OCI-LY3 (cell line): ENCODE measurements at regions not wholly inside any gene's neighbourhood (a gene's known extent, or its start where the extent isn't known, plus 50 kb on each side); places are given as distances from the start of the nearest gene placed in this dataset.

Experiments used
- EZH2phosphoT487 ChIP-seq: fragments of 200-600 bp; shearing (Covaris generic); IDR thresholded peaks from 2 replicates; pipeline ENCODE4 v1.6.1; 2018; ENCODE audit warnings: antibody characterized with exemption, mixed run types, low read depth
- TF ChIP-seq, protein P1 (sequence below): fragments of 200-600, 300-600 bp; sonication (generic); IDR thresholded peaks from 2 replicates; pipeline ENCODE4 v1.5.1; 2014; ENCODE audit warnings: antibody characterized with exemption, low read length, low read depth

DNA sequence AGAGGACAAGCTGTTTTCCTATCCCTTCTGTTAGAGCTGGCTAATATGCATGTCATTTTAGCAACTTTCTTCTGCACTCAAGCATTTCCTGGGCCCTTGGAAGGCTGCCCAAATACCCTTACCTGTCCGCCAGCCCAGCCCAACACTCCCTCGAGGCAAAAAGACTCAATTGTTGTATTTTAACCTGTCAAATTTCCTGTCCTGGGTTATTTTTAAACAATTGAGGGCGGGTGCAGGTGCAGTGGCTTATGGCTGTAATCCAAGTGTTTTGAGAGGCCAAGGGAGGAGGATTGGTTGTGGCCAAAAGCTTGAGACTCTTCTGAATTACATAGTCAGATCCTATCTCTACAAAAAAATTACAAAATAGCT is 125.0 kb upstream of the ARHGAP28 start:
- TF ChIP-seq, protein P1, sequence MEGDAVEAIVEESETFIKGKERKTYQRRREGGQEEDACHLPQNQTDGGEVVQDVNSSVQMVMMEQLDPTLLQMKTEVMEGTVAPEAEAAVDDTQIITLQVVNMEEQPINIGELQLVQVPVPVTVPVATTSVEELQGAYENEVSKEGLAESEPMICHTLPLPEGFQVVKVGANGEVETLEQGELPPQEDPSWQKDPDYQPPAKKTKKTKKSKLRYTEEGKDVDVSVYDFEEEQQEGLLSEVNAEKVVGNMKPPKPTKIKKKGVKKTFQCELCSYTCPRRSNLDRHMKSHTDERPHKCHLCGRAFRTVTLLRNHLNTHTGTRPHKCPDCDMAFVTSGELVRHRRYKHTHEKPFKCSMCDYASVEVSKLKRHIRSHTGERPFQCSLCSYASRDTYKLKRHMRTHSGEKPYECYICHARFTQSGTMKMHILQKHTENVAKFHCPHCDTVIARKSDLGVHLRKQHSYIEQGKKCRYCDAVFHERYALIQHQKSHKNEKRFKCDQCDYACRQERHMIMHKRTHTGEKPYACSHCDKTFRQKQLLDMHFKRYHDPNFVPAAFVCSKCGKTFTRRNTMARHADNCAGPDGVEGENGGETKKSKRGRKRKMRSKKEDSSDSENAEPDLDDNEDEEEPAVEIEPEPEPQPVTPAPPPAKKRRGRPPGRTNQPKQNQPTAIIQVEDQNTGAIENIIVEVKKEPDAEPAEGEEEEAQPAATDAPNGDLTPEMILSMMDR = no peak
- no peak for TF ChIP-seq EZH2phosphoT487
